HUDEP-2 (cell line): ENCODE measurements at regions not wholly inside any gene's neighbourhood (a gene's known extent, or its start where the extent isn't known, plus 50 kb on each side); places are given as distances from the start of the nearest gene placed in this dataset.
A peak's percentile ranks its signal among the peaks of the same experiment; 100 is the strongest.
"Not testable (repeated sequence)": the region's sequence is repeated elsewhere in the genome, so short reads cannot be mapped to it uniquely, and the experiment has no call there.

Source experiments
- DNase-seq, 76 experiments: peaks; one replicate each; lab custom pipeline; 2025; ENCODE audit not compliant: unreplicated experiment in 76 of 76; lab: John Stamatoyannopoulos, UW

DNA sequence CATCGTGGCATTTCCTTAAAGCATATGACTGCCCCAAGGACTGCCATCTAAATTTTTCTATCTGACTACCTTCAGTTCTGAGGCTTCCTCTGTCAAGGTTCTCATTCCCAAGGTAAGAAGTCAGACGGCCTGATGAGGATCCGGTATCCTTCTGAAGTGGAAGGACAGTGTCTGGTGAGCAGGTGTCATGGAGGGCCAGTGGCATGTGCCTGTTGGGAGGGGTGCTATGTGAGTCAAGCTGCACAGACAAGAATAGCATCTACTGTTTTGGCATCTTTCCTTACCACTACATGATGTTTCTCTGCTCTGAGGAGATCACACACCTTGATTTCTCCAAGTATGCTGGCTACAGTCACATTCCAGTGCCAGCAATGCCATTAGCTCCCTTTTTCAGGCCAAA is 99.6 kb upstream of the RGS1 start:
- no peak for DNase-seq

DNA sequence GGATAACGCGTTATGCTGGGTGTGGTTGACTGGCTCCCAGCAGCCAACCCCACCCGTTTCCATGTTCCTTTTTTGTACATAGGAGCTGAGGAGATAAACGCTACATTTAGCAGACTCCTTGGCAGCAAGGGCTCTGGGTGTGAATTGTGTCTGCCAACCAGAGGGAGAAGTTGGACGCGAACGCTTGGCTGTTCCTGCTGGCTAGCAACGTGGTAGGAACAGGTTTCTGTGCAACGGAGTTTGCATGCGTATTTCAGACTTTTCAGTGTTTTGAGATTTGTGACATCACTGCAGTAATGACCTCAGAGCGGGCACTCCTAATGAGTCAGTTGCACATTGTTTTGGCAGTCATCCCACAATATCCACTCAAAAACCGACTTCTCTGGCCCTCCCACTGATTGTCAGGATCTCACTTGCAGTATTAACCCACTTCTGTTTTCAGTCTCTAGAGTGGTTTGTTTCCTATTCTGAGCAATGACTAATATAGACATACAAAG is 98.7 kb upstream of the RGS1 start:
- peak in 21 of 76 experiments; percentile 2 to 70 (median 28) for DNase-seq

GRCh38 chr1:192477630-192478029 is 97.9 kb upstream of the RGS1 start:
- DNase-seq, result peak in 8 of 76 experiments; percentile 1 to 36 (median 14)

- no peak for DNase-seq
Measured at GRCh38 chr1:192485692-192486436, 89.7 kb upstream of the RGS1 start.

DNA sequence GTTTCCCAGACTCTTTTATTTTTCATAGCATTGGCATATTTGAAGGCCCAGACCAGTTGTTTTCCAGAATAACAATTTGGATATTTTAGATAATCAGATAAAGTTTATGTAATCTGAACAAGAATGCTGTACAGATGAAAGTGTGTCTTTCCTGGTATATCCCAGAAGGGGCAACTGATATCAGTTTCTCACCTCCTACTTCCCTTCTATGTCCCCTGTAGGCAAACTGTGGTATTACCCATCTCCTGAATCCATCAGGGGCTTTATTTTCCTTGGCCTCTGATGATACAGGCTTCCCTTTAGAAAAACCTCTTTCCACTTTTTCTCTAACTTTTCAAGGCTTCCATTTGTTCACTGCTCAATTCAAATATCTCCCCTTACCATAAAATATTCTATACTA is 87.5 kb upstream of the RGS1 start:
- DNase-seq, result no peak

GRCh38 chr1:192489047-192489446 is 86.5 kb upstream of the RGS1 start:
- DNase-seq, result no peak

GRCh38 chr1:192489748-192490147 is 85.8 kb upstream of the RGS1 start:
- no peak for DNase-seq

- no peak for DNase-seq
Measured at GRCh38 chr1:192491804-192492554, 83.6 kb upstream of the RGS1 start.

- no peak for DNase-seq
Measured at GRCh38 chr1:192493584-192493983, 82.0 kb upstream of the RGS1 start.

GRCh38 chr1:192496369-192497056 is 79.1 kb upstream of the RGS1 start:
- DNase-seq, result no peak

DNA sequence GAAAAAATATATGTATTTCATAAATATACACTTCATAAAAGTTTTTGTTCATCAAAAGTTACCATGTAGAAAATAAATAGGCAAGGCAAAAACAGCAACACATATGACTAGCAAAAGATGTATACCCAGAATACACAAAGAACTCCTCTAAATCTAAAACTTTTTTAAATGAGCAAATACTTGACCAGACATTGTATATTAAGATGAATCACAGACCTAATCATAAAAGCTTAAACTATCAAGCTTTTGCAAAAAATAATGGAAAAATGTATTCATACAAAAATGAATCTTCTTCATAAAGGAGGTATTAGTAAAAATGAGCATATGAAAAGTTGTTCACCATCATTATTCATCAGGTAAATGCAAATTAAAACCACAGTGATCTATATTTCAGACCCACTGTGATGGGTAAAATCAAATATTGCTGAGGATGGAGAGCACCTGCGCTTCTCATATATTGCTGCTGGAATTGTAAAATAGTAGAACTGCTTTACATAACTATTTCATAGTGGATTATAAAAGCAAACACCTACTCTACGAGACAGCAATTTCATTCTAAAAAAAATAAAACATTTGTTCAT is 78.3 kb upstream of the RGS1 start:
- no peak for DNase-seq

- DNase-seq, result not testable (repeated sequence)
Measured at GRCh38 chr1:192498092-192498491, 77.5 kb upstream of the RGS1 start.

- DNase-seq, result not testable (repeated sequence)
Measured at GRCh38 chr1:192499061-192499581, 76.5 kb upstream of the RGS1 start.

GRCh38 chr1:192500541-192500940 is 75.0 kb upstream of the RGS1 start:
- DNase-seq, result not testable (repeated sequence)

DNA sequence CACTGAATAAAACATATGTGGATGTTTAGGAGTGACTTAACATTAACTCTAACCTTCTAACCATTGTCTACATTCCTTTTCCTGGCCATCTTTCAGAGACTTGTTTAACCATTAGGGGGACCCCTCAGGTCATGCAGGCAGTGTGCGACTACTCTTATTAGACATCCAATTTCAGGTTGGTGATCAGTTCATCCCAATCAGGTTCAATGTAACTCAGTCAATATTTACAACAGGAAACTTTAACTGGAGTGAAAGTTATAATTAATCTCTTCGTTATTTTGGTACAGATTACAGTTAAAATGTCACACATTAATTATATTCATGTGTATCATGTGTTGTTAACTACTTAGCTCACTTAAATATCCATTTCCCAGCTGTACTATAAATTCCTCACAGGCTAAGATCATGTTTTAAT is 68.8 kb upstream of the RGS1 start:
- peak in 1 of 76 experiments; percentile 12 for DNase-seq

- no peak for DNase-seq
Measured at GRCh38 chr1:192512426-192513162, 63.0 kb upstream of the RGS1 start.

DNA sequence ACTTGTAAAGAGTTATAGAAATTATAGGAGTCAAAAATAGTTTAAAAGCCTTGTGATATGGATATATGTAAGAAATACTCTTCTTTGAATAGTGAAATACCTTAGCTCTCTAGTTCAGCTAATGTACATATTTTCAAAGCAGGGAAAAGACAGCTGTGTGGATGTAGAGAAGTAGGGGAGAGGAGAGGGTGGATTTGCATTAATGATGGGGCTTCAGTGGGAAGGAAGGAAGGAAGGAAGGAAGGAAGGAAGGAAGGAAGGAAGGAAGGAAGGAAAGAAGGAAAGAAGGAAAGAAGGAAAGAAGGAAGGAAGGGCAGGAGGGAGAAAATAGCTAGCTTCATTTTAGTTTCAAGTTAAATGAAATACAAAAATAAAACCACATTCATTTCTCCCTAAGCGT is 62.4 kb upstream of the RGS1 start:
- no peak for DNase-seq

DNA sequence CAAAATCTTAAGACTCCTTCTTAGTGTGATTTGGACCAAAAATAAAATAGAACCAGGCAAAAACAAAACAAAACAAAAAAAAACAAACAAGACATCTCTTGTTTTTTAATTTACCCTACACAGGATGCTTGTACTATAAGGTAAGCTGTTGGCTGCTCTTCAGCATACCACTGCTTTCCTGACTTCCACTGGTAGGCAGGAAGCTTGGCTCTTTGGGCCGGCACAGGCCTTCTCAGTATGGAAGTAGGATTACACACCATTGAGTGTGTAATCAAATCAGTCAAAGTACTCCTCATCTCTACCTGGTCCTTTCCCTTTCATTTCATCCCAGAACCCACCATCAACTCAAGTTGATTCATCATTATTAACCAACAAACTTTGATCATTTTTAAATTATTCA is 61.9 kb upstream of the RGS1 start:
- no peak for DNase-seq

- peak in 1 of 76 experiments; percentile 10 for DNase-seq
Measured at GRCh38 chr1:192516776-192517297, 58.7 kb upstream of the RGS1 start.
